Rectal smooth muscle tissue (tissue), 1 donor: ENCODE measurements at regions not wholly inside any gene's neighbourhood (a gene's known extent, or its start where the extent isn't known, plus 50 kb on each side); places are given as distances from the start of the nearest gene placed in this dataset.
"Not testable (repeated sequence)": the region's sequence is repeated elsewhere in the genome, so short reads cannot be mapped to it uniquely, and the experiment has no call there.

ENCODE experiments used
- H3K27ac ChIP-seq: one replicate; pipeline ENCODE4 v1.7.0; 2013; ENCODE audit warnings: low read depth, low read length, inconsistent platforms
- H3K27me3 ChIP-seq: one replicate; pipeline ENCODE4 v1.7.0; 2013; ENCODE audit warnings: low read length; ENCODE audit not compliant: control insufficient read depth, insufficient read depth
- H3K36me3 ChIP-seq: one replicate; pipeline ENCODE4 v1.7.0; 2013; ENCODE audit warnings: low read length; ENCODE audit not compliant: control insufficient read depth, insufficient read depth
- H3K4me1 ChIP-seq: one replicate; pipeline ENCODE4 v1.7.0; 2013; ENCODE audit warnings: low read length; ENCODE audit not compliant: control insufficient read depth, insufficient read depth
- H3K4me3 ChIP-seq: one replicate; pipeline ENCODE4 v1.7.0; 2013; ENCODE audit warnings: low read length
- H3K9ac ChIP-seq: one replicate; pipeline ENCODE4 v1.7.0; 2013; ENCODE audit warnings: low read length

- Histone ChIP-seq H3K9ac (no peak overlapping the region), H3K4me3 (no peak overlapping the region), H3K27ac (no peak overlapping the region), H3K4me1 (no peaks in the 10 kb centered on the region), H3K36me3 (no peaks in the 10 kb centered on the region), H3K27me3 (no peaks in the 10 kb centered on the region)
Observed at GRCh38 chr9:30075451-30076199, 2308.8 kb upstream of the ACO1 start.

- Histone ChIP-seq H3K4me3 (no peak overlapping the region), H3K4me1 (no peaks in the 10 kb centered on the region), H3K9ac (no peak overlapping the region), H3K27me3 (no peaks in the 10 kb centered on the region), H3K36me3 (no peaks in the 10 kb centered on the region), H3K27ac (no peak overlapping the region)
Observed at GRCh38 chr9:30078195-30078594, 2306.2 kb upstream of the ACO1 start.

GRCh38 chr9:30089428-30089827 is 2295.0 kb upstream of the ACO1 start:
- H3K4me3 ChIP-seq = no peak overlapping the region
- H3K4me1 ChIP-seq = no peaks in the 10 kb centered on the region
- H3K27ac ChIP-seq = no peak overlapping the region
- no peaks in the 10 kb centered on the region for H3K27me3 ChIP-seq
- H3K36me3 ChIP-seq = no peaks in the 10 kb centered on the region
- no peak overlapping the region for H3K9ac ChIP-seq

GRCh38 chr9:30103647-30104394 is 2280.6 kb upstream of the ACO1 start:
- Histone ChIP-seq H3K4me1 (no peaks in the 10 kb centered on the region), H3K27me3 (no peaks in the 10 kb centered on the region), H3K9ac (no peak overlapping the region), H3K36me3 (no peaks in the 10 kb centered on the region), H3K27ac (no peak overlapping the region), H3K4me3 (no peak overlapping the region)

GRCh38 chr9:30107134-30107533 is 2277.3 kb upstream of the ACO1 start:
- H3K36me3 ChIP-seq, H3K9ac ChIP-seq, H3K4me3 ChIP-seq, H3K27me3 ChIP-seq, H3K4me1 ChIP-seq, H3K27ac ChIP-seq: not testable (repeated sequence)

GRCh38 chr9:30116673-30117217 is 2267.7 kb upstream of the ACO1 start:
- Histone ChIP-seq H3K4me1 (no peaks in the 10 kb centered on the region), H3K27me3 (no peaks in the 10 kb centered on the region), H3K9ac (no peak overlapping the region), H3K27ac (no peak overlapping the region), H3K36me3 (no peaks in the 10 kb centered on the region), H3K4me3 (no peak overlapping the region)

GRCh38 chr9:30120666-30121065 is 2263.8 kb upstream of the ACO1 start:
- H3K4me1 ChIP-seq = no peaks in the 10 kb centered on the region

GRCh38 chr9:30121611-30122010 is 2262.8 kb upstream of the ACO1 start:
- H3K27ac ChIP-seq = no peak overlapping the region

More at GRCh38 chr9:30120666-30121065, 2263.8 kb upstream of the ACO1 start:
- Histone ChIP-seq H3K27ac (no peak overlapping the region), H3K36me3 (no peaks in the 10 kb centered on the region), H3K4me3 (no peak overlapping the region), H3K9ac (no peak overlapping the region), H3K27me3 (no peaks in the 10 kb centered on the region)

GRCh38 chr9:30125881-30126280 is 2258.6 kb upstream of the ACO1 start:
- no peak overlapping the region for H3K27ac ChIP-seq
- no peaks in the 10 kb centered on the region for H3K36me3 ChIP-seq
- no peak overlapping the region for H3K4me3 ChIP-seq
- H3K4me1 ChIP-seq = no peaks in the 10 kb centered on the region
- no peaks in the 10 kb centered on the region for H3K27me3 ChIP-seq
- no peak overlapping the region for H3K9ac ChIP-seq

More at GRCh38 chr9:30121611-30122010, 2262.8 kb upstream of the ACO1 start:
- Histone ChIP-seq H3K9ac (no peak overlapping the region), H3K27me3 (no peaks in the 10 kb centered on the region), H3K4me3 (no peak overlapping the region), H3K36me3 (no peaks in the 10 kb centered on the region), H3K4me1 (no peaks in the 10 kb centered on the region)

- no peaks in the 10 kb centered on the region for H3K27me3 ChIP-seq
Observed at GRCh38 chr9:30127371-30127770, 2257.1 kb upstream of the ACO1 start.

GRCh38 chr9:30140407-30140806 is 2244.0 kb upstream of the ACO1 start:
- Histone ChIP-seq H3K27ac (no peak overlapping the region), H3K4me3 (no peak overlapping the region), H3K9ac (no peak overlapping the region), H3K36me3 (no peaks in the 10 kb centered on the region), H3K27me3 (no peaks in the 10 kb centered on the region), H3K4me1 (no peaks in the 10 kb centered on the region)

More at GRCh38 chr9:30127371-30127770, 2257.1 kb upstream of the ACO1 start:
- H3K4me3 ChIP-seq = no peak overlapping the region
- H3K36me3 ChIP-seq = no peaks in the 10 kb centered on the region
- no peak overlapping the region for H3K27ac ChIP-seq
- no peak overlapping the region for H3K9ac ChIP-seq
- no peaks in the 10 kb centered on the region for H3K4me1 ChIP-seq

GRCh38 chr9:30160570-30160969 is 2223.9 kb upstream of the ACO1 start:
- H3K9ac ChIP-seq = no peak overlapping the region
- H3K4me1 ChIP-seq = no peaks in the 10 kb centered on the region

More at GRCh38 chr9:30160570-30160969, 2223.9 kb upstream of the ACO1 start:
- Histone ChIP-seq H3K36me3 (no peaks in the 10 kb centered on the region), H3K4me3 (no peak overlapping the region), H3K27ac (no peak overlapping the region), H3K27me3 (no peaks in the 10 kb centered on the region)
